ENCODE measurements at regions not wholly inside any gene's neighbourhood (a gene's known extent, or its start where the extent isn't known, plus 50 kb on each side); places are given as distances from the start of the nearest gene placed in this dataset.

GRCh38 chr7:153224890-153225289 is 465.3 kb downstream of the ACTR3B start:
- no peak for TF ChIP-seq ELK1 (IDR thresholded peaks at IDR 0.05; ENCODE audit: borderline replicate concordance, low read depth, low read length)
- no peak for TF ChIP-seq USF2 (IDR thresholded peaks at IDR 0.05; ENCODE audit: low read depth, low read length)
- TF ChIP-seq, protein P1, sequence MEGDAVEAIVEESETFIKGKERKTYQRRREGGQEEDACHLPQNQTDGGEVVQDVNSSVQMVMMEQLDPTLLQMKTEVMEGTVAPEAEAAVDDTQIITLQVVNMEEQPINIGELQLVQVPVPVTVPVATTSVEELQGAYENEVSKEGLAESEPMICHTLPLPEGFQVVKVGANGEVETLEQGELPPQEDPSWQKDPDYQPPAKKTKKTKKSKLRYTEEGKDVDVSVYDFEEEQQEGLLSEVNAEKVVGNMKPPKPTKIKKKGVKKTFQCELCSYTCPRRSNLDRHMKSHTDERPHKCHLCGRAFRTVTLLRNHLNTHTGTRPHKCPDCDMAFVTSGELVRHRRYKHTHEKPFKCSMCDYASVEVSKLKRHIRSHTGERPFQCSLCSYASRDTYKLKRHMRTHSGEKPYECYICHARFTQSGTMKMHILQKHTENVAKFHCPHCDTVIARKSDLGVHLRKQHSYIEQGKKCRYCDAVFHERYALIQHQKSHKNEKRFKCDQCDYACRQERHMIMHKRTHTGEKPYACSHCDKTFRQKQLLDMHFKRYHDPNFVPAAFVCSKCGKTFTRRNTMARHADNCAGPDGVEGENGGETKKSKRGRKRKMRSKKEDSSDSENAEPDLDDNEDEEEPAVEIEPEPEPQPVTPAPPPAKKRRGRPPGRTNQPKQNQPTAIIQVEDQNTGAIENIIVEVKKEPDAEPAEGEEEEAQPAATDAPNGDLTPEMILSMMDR (conservative IDR thresholded peaks at IDR 0.05; ENCODE audit: low read depth, low read length): no peak
- TF ChIP-seq RFX5 (IDR thresholded peaks at IDR 0.05; ENCODE audit: low read depth, low read length): no peak
- TF ChIP-seq SMC3 (IDR thresholded peaks at IDR 0.05; ENCODE audit: low read depth, low read length): no peak
- TF ChIP-seq FOS (IDR thresholded peaks at IDR 0.05; ENCODE audit: low read depth, low read length): no peak
- no peak for TF ChIP-seq POLR2A (IDR thresholded peaks at IDR 0.05; ENCODE audit: low read depth, low read length)
- TF ChIP-seq CHD1 (IDR thresholded peaks at IDR 0.05; ENCODE audit: low read depth, low read length): no peak
- no peak for TF ChIP-seq MAZ (IDR thresholded peaks at IDR 0.05; ENCODE audit: borderline replicate concordance, low read depth, low read length)
- no peak for TF ChIP-seq RAD21 (IDR thresholded peaks at IDR 0.05; ENCODE audit: low read length)
- TF ChIP-seq NFE2L2 (IDR thresholded peaks at IDR 0.05; ENCODE audit: low read depth, low read length): no peak
